ENCODE measurements at regions not wholly inside any gene's neighbourhood (a gene's known extent, or its start where the extent isn't known, plus 50 kb on each side); places are given as distances from the start of the nearest gene placed in this dataset.

DNA sequence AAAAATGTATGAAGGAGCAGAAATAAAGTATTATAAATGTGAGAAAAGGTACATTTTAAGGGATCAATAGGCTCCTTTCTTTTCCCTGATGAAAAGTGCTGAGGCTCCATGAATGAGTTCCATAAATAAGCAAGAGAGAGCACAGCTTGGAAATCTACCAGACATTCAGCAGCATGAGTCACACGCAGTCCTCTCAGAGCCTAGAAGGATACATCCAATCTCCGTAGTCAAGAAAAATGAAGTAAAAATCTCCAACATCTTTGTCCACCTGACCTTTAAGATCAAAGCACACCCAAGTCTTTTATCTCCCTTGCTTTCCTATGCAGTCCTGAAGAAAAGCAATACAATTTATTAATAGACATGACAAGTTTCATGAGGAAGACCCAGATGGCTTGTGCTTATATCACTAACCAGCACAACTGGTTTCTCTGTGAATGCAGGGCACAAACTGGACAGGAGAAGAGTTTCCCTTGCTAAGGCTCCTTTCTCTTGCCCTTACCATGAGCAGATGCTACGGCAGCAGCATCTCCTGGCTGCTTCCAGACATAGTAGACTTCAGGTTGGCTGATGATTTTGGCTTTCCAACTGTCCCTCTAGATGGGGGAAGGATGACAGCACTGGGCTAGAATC is 730.8 kb downstream of the EFNB2 start:
- DNase-seq: no peak
- H3K4me3 Mint-ChIP-seq: no peak overlapping the region
- H3K4me1 Mint-ChIP-seq: no peaks in the 10 kb centered on the region
- no peaks in the 10 kb centered on the region for H3K36me3 Mint-ChIP-seq
- peaks cover 2 to 15% (median 8%) of the 10 kb centered on the region in 6 donors for H3K9me3 Mint-ChIP-seq
- no peak overlapping the region for H3K27ac Mint-ChIP-seq
- peaks cover 0 to 2% (median 0%) of the 10 kb centered on the region in 3 donors for H3K27me3 Mint-ChIP-seq (ENCODE audit: low read depth in 3 of 3)

DNA sequence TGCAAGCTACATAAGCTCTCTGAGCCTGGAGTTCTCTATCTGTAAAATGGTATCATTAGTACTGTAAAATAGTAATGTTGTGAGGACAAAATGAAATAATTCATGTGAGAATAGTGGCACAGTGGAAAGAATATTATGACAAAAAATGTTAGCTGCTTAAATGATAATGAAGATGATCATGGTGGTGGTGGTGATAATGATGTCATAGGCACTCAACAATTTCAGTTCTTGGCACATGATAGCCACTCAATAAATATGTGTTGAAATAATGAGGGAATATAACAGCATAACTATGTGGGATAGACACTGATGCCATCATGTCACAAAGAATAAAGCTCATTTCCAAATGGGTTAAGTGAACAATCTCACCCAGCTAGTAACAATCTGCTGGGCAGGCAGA is 736.3 kb downstream of the EFNB2 start:
- Mint-ChIP-seq H3K9me3 (peaks cover 0 to 12% (median 1%) of the 10 kb centered on the region in 6 donors), H3K27ac (no peak overlapping the region), H3K4me3 (no peak overlapping the region), H3K4me1 (no peaks in the 10 kb centered on the region), H3K36me3 (no peaks in the 10 kb centered on the region), H3K27me3 (ENCODE audit: low read depth in 3 of 3) (no peaks in the 10 kb centered on the region)
- no peak for DNase-seq

DNA sequence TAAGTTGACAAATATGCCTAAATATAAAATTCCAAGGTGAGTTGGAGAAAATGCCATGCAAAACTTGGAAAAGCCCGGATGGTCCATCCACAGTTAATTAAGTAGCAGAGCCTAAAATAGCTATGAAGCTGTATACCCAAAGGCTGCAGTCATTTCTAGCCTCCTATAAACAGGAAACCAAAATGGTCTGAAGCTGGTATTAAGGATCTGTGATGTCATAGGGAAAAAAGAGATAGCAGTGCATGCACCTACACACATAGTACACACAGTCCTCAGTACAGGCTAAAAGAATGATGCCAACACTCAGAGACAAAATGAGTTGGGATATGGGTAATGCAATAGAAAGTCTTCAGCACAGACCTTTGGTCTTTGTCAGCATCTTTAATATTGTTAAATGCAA is 736.9 kb downstream of the EFNB2 start:
- Mint-ChIP-seq H3K9me3 (peaks cover 0 to 18% (median 3%) of the 10 kb centered on the region in 6 donors), H3K36me3 (no peaks in the 10 kb centered on the region), H3K4me1 (no peaks in the 10 kb centered on the region), H3K27me3 (ENCODE audit: low read depth in 3 of 3) (no peaks in the 10 kb centered on the region), H3K4me3 (no peak overlapping the region), H3K27ac (no peak overlapping the region)
- no peak for DNase-seq

DNA sequence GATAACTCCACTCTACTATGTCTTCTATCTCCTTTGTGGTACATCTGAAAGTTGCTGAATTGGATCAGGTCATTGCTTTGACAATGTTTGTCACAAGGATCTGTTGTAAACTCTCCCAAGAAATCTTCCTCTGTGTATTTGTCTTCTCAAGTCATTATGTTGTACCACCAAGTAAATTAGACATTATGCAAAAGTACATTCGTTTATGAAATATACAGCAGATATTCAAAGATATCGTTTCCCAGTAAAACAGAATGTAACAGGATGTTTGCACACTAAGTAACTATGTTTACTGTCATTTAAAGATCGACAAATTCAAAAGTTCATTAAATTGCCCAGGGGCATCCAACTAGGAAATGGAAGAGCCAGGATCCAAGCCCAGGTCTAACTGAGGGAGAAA is 739.4 kb downstream of the EFNB2 start:
- Mint-ChIP-seq H3K4me1 (no peaks in the 10 kb centered on the region), H3K27ac (no peak overlapping the region), H3K36me3 (no peaks in the 10 kb centered on the region), H3K27me3 (ENCODE audit: low read depth in 3 of 3) (no peaks in the 10 kb centered on the region), H3K4me3 (no peak overlapping the region), H3K9me3 (peaks cover 0 to 18% (median 6%) of the 10 kb centered on the region in 6 donors)
- no peak for DNase-seq

DNA sequence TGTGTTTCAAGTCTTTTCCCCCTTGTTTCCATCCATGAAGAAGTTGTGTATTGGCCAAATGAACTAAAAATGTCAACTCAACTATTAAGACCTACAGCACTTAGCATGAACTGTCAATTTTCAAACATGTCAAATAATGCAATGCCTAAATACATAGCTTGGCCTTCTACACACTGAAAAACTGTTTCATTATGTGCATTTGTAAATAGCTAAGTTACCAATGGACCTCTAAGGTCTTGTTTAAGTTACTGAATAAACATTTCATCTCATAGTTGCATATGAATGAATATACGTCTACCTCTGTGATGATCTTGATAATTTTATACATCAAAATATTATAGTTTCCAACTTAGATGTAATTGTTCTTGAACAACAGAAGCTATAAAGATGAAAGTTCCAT is 744.5 kb downstream of the EFNB2 start:
- H3K4me1 Mint-ChIP-seq: no peaks in the 10 kb centered on the region
- no peaks in the 10 kb centered on the region for H3K36me3 Mint-ChIP-seq
- no peaks in the 10 kb centered on the region for H3K27me3 Mint-ChIP-seq (ENCODE audit: low read depth in 3 of 3)
- no peak overlapping the region for H3K27ac Mint-ChIP-seq
- peaks cover 0 to 19% (median 6%) of the 10 kb centered on the region in 6 donors for H3K9me3 Mint-ChIP-seq
- no peak overlapping the region for H3K4me3 Mint-ChIP-seq
- DNase-seq: no peak

DNA sequence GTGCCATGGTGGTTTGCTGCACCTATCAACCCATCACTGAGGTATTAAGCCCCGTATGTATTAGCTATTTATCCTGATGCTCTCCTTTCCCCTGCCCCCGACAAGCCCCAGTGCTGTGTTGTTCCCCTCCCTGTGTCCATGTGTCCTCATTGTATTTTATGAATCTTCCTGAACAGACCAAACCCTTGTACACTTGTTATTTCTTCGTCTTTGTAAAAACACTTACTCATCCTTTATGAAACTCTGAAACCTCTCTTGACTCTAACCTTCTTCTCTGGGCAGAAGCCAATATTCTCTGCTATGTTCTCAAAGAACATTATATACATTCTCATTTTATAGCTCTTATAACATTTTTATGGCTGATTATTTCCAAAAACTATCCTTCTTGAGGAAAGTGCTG is 746.9 kb downstream of the EFNB2 start:
- H3K27me3 Mint-ChIP-seq (ENCODE audit: low read depth in 3 of 3): no peaks in the 10 kb centered on the region
- H3K36me3 Mint-ChIP-seq: no peaks in the 10 kb centered on the region
- no peak for DNase-seq
- H3K4me1 Mint-ChIP-seq: no peaks in the 10 kb centered on the region
- H3K4me3 Mint-ChIP-seq: no peak overlapping the region
- H3K9me3 Mint-ChIP-seq: peaks cover 0 to 8% (median 5%) of the 10 kb centered on the region in 6 donors
- H3K27ac Mint-ChIP-seq: no peak overlapping the region

DNA sequence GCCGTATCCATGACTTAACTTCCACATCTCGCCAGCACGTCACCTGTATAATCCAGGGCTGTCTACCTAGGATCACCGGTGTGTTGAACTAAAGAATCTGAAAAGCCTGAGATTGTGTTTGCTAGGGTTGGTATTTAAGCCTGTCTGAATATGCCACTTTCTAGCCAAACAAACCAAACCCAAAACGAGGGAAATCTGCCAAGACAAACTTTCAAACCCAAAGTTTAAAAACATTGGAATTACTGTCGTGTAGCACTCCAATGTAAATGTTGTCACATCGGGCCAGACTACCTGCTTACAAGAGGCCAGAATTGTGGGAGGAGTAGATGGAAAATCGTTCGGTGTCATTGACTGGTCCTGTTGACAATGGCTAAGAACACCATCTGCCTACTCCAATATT is 747.8 kb downstream of the EFNB2 start:
- Mint-ChIP-seq H3K27ac (no peak overlapping the region), H3K27me3 (ENCODE audit: low read depth in 3 of 3) (no peaks in the 10 kb centered on the region), H3K4me1 (no peaks in the 10 kb centered on the region), H3K36me3 (no peaks in the 10 kb centered on the region), H3K4me3 (no peak overlapping the region), H3K9me3 (peaks cover 0 to 8% (median 2%) of the 10 kb centered on the region in 6 donors)
- DNase-seq: no peak

DNA sequence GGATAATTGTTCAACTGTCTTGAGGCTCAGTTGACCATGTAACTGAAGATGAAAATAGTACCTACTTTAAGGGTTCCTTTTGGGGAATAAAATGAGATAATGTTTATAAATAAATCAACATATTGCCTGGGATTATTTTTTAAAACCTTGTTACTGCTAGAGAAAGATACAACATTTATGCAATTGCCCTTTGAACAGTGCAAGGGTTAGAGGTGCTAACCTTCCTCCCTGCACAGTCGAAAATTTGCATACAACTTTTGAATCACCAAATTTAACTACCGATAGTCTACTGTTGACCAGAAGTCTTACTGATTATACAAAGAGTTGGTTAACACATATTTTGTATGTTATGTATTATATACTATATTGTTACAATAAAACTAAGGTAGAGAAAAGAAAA is 750.0 kb downstream of the EFNB2 start:
- H3K4me1 Mint-ChIP-seq: no peaks in the 10 kb centered on the region

DNA sequence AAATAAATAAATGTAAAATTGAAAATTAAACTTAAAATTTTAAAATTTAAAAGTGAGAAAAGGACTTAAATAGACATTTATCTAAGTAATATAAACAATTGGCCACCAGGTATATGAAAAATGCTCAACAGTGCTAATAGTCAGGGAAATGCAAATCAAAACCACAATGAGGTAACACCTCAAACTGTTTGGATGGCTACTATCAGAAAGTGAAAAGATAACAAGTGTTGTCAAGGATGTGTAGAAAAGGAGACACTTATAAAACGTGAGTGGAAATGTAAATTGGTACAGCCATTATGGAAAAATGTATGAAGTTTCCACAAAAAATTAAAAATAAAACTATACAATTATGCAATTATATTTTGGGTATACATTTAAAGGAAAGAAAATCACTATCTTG is 752.2 kb downstream of the EFNB2 start:
- DNase-seq: no peak
- H3K27ac Mint-ChIP-seq: no peak overlapping the region
- no peaks in the 10 kb centered on the region for H3K36me3 Mint-ChIP-seq
- H3K4me1 Mint-ChIP-seq: no peaks in the 10 kb centered on the region
- H3K9me3 Mint-ChIP-seq: peaks cover 0 to 19% (median 6%) of the 10 kb centered on the region in 6 donors
- H3K4me3 Mint-ChIP-seq: no peak overlapping the region
- no peaks in the 10 kb centered on the region for H3K27me3 Mint-ChIP-seq (ENCODE audit: low read depth in 3 of 3)

More for the DNA sequence above, 750.0 kb downstream of the EFNB2 start:
- H3K27ac Mint-ChIP-seq: no peak overlapping the region
- no peak overlapping the region for H3K4me3 Mint-ChIP-seq
- no peaks in the 10 kb centered on the region for H3K27me3 Mint-ChIP-seq (ENCODE audit: low read depth in 3 of 3)
- H3K36me3 Mint-ChIP-seq: no peaks in the 10 kb centered on the region
- H3K9me3 Mint-ChIP-seq: peaks cover 0 to 16% (median 4%) of the 10 kb centered on the region in 6 donors
- no peak for DNase-seq

DNA sequence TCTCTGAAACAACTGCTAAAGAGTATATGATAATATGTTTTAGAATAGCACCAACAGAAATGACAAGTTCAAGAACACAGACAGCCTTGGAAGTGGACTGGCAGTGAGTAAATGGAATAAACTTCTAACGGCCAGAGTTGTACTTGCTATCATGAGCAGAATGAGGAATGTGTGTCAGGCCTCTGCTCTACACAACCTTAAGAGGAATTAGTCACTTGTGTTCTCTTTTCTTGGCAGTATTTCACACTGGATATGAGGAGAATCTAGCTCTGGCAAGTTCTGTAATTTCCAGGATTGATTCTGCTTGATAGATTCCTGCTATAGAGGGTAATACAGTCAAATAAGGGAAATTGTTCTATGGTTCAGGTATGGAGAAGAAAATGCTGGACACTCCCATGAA is 757.3 kb downstream of the EFNB2 start:
- Mint-ChIP-seq H3K4me1 (no peaks in the 10 kb centered on the region), H3K36me3 (no peaks in the 10 kb centered on the region), H3K27me3 (ENCODE audit: low read depth in 3 of 3) (peaks cover 0 to 2% (median 0%) of the 10 kb centered on the region in 3 donors), H3K4me3 (no peak overlapping the region), H3K27ac (no peak overlapping the region), H3K9me3 (peaks cover 0 to 17% (median 6%) of the 10 kb centered on the region in 6 donors)
- DNase-seq: no peak

DNA sequence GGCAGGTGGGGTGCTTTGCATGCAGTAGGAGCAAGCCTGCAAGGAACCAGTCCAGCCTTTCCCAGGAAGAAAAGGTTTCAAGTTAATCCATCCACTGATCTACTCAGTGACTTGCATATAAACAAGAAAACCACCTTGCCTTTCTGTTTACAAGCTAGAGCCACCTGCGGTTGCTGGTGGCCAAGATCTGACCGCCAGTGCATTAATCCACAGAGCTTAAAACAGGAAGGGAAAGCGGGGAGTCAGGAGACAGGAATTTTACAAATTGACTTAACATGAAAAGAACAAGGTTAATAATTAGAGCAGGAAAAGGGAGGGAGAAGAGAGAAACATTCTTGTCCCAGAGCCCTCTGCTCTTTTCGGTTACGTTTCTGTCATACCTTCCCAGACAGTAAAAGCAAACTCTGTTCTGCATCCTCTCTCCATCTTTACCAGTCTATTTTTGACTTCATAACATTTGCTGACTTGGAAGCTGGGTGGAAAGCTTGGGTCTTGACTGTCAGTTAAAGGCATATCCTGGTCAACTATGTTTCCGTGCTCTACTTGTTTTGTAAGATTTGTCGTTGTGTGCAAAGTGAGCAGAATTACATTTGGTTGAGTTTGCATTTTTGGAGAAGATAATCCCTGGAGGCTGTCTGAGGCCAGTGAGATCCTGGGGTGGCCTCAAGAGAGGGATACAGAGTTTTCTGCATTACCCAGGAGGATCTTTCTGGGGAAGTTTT is 760.6 kb downstream of the EFNB2 start:
- no peak overlapping the region for H3K27ac Mint-ChIP-seq
- peaks cover 0 to 8% (median 3%) of the 10 kb centered on the region in 6 donors for H3K9me3 Mint-ChIP-seq
- no peaks in the 10 kb centered on the region for H3K36me3 Mint-ChIP-seq
- no peaks in the 10 kb centered on the region for H3K4me1 Mint-ChIP-seq
- H3K4me3 Mint-ChIP-seq: no peak overlapping the region
- H3K27me3 Mint-ChIP-seq (ENCODE audit: low read depth in 3 of 3): peaks cover 0 to 4% (median 0%) of the 10 kb centered on the region in 3 donors
- no peak for DNase-seq

DNA sequence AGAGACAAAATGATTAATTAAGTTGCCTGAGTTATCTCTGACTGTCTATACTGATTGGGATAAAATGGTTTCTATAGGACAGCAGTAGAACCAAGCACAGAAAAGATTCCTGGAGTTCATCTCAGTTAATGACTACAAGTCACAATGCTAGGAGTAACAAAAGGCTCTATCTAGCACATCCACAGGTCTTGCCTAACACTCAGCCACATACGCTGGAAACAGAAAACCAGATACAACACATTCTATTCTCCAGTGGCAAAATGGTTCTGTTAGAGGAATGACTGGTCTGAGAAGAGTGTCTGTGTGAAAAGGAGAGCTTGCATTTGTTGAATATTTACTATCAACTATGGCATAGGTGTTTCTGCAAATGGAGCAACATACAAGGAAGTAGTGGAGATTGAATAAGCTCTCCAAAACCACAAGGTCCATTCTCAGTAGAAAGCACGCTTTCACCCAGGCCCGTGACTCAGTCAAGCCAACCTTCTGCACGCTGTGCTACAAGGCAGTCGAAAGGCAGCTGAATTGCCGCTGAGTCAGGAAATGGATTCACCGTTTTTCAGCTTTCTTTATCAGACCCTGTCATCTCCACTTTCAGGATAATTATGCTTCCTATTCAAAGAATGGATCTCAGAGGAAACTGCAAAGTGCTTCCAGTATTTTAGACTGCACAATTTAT is 761.5 kb downstream of the EFNB2 start:
- Mint-ChIP-seq H3K9me3 (peaks cover 0 to 7% (median 2%) of the 10 kb centered on the region in 6 donors), H3K27ac (no peak overlapping the region), H3K4me1 (no peaks in the 10 kb centered on the region), H3K36me3 (no peaks in the 10 kb centered on the region), H3K4me3 (no peak overlapping the region), H3K27me3 (ENCODE audit: low read depth in 3 of 3) (peaks cover 0 to 4% (median 0%) of the 10 kb centered on the region in 3 donors)
- DNase-seq: no peak

DNA sequence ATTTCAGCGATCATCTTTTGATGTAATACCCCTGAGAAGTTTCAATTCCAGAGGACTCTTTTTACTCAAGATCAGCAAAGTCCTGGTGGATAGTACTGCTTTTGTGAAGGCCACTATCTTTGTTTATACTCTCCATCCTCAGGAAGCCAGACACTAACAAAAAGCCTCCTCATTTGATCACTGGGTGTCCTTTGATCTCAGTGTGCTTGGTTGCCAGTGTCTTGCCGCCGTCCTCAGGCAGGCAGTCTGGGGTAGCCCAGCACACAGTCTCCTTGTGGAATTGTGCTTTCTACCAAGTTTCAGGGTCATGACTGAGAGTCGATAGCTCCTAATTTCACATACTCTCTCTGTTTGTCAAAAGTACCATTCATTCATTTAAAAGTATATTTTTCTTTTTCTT is 762.2 kb downstream of the EFNB2 start:
- Mint-ChIP-seq H3K4me3 (no peak overlapping the region), H3K27me3 (ENCODE audit: low read depth in 3 of 3) (peaks cover 0 to 4% (median 0%) of the 10 kb centered on the region in 3 donors), H3K4me1 (no peaks in the 10 kb centered on the region), H3K36me3 (no peaks in the 10 kb centered on the region), H3K9me3 (peaks cover 0 to 7% (median 4%) of the 10 kb centered on the region in 6 donors), H3K27ac (no peak overlapping the region)
- DNase-seq: no peak

DNA sequence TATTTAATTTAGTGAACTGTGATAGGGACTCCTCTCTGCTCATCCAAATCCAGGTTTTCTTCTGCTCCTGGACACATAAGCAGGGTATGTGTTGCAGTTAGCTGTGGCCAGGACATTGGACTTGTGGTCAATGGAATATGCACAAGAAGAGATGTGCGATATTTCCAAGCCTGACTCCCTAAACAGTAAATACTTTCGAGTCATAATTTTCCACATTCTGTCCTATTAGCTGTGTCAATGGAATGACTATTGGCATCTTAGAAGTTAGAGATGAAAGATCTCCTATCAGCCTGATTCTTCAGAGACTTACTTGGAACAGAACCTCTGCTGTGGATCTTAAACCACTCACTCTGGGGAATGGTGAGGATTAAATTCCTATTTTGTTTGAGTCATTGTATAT is 771.0 kb downstream of the EFNB2 start:
- Mint-ChIP-seq H3K9me3 (peaks cover 0 to 13% (median 6%) of the 10 kb centered on the region in 6 donors), H3K27me3 (ENCODE audit: low read depth in 3 of 3) (no peaks in the 10 kb centered on the region)

More for the DNA sequence above, 771.0 kb downstream of the EFNB2 start:
- no peak overlapping the region for H3K4me3 Mint-ChIP-seq
- no peak overlapping the region for H3K27ac Mint-ChIP-seq
- H3K4me1 Mint-ChIP-seq: no peaks in the 10 kb centered on the region
- no peak for DNase-seq
- no peaks in the 10 kb centered on the region for H3K36me3 Mint-ChIP-seq
